ENCODE measurements at regions not wholly inside any gene's neighbourhood (a gene's known extent, or its start where the extent isn't known, plus 50 kb on each side); places are given as distances from the start of the nearest gene placed in this dataset.

GRCh38 chr14:97381309-97381708, 584.1 kb downstream of the VRK1 start:
- TF ChIP-seq, protein P1, sequence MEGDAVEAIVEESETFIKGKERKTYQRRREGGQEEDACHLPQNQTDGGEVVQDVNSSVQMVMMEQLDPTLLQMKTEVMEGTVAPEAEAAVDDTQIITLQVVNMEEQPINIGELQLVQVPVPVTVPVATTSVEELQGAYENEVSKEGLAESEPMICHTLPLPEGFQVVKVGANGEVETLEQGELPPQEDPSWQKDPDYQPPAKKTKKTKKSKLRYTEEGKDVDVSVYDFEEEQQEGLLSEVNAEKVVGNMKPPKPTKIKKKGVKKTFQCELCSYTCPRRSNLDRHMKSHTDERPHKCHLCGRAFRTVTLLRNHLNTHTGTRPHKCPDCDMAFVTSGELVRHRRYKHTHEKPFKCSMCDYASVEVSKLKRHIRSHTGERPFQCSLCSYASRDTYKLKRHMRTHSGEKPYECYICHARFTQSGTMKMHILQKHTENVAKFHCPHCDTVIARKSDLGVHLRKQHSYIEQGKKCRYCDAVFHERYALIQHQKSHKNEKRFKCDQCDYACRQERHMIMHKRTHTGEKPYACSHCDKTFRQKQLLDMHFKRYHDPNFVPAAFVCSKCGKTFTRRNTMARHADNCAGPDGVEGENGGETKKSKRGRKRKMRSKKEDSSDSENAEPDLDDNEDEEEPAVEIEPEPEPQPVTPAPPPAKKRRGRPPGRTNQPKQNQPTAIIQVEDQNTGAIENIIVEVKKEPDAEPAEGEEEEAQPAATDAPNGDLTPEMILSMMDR (conservative IDR thresholded peaks at IDR 0.05) = no peak
- no peak overlapping the region for H3K27ac ChIP-seq

- no peak overlapping the region for H3K27ac ChIP-seq
- TF ChIP-seq, protein P1 (conservative IDR thresholded peaks at IDR 0.05) = no peak
Measured at GRCh38 chr14:97382616-97383226, 585.5 kb downstream of the VRK1 start.

GRCh38 chr14:97385727-97386126, 588.5 kb downstream of the VRK1 start:
- H3K27ac ChIP-seq = no peak overlapping the region
- TF ChIP-seq, protein P1 (conservative IDR thresholded peaks at IDR 0.05) = no peak

DNA sequence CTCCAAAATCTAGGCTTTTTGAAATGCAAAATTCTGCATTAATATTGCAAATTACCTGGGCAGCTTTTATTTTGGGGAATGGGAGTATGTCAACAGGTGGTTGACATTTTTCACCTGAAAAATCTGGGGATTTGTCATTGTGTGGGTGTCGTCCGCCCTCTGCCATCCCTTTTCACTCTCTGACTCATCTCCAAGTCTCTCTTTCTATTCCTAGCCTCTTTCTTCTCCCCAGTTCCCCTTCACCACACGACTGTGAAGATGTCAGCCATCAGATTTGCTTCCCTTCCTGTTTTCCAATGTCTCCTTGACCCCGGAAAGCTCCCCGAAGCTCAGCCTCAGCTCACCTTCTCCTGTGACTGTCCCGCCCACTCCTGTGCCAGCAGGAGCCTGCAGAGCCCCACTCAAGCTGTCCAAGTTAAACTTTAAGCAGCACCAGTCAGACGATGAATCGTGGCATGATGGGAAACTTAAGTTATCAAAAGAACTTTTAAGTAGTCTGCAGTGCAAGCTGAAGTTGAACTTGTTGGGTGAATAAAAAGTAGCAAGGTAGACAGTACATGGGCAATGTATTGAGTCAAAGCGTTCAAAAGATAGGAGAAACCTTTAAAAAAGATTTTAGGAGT, 590.2 kb downstream of the VRK1 start:
- H3K27ac ChIP-seq = no peak overlapping the region
- TF ChIP-seq, protein P1 (conservative IDR thresholded peaks at IDR 0.05) = no peak

GRCh38 chr14:97388408-97388807, 591.2 kb downstream of the VRK1 start:
- no peak overlapping the region for H3K27ac ChIP-seq
- TF ChIP-seq, protein P1 (conservative IDR thresholded peaks at IDR 0.05) = no peak

GRCh38 chr14:97390096-97390724, 593.0 kb downstream of the VRK1 start:
- TF ChIP-seq, protein P1 (conservative IDR thresholded peaks at IDR 0.05) = no peak
- no peak overlapping the region for H3K27ac ChIP-seq

GRCh38 chr14:97393244-97393643, 596.1 kb downstream of the VRK1 start:
- TF ChIP-seq, protein P1 (conservative IDR thresholded peaks at IDR 0.05) = no peak
- no peak overlapping the region for H3K27ac ChIP-seq
